Caco-2 (cell line): ENCODE measurements at regions not wholly inside any gene's neighbourhood (a gene's known extent, or its start where the extent isn't known, plus 50 kb on each side); places are given as distances from the start of the nearest gene placed in this dataset.

Experiments
- BruUV-seq: library from RNA; stranded (reverse); fragments of 400-500 nt; replicated peaks from 2 replicates; lab custom pipeline; 2021; lab: Mats Ljungman, UMichigan
- CTCF ChIA-PET: fragments of 300-600 bp; sonication (Branson Sonifier 250); formaldehyde crosslinking; loops from one replicate; lab custom pipeline; 2022; ENCODE audit warnings: antibody characterized with exemption; lab: Charles Lee
- POLR2A ChIA-PET: fragments of 300-600 bp; sonication (Branson Sonifier 250); formaldehyde crosslinking; loops from one replicate; lab custom pipeline; 2022; ENCODE audit warnings: antibody characterized with exemption; lab: Charles Lee
- DNase-seq, 2 experiments: peaks; one replicate each; pipeline versions ENCODE4 v3.0.0 to v3.0.0-alpha.2; 2020 to 2022
- H3K27me3 ChIP-seq: replicated peaks from 2 replicates; pipeline ENCODE4 v1.6.0; 2011; ENCODE audit warnings: low read length; ENCODE audit not compliant: control insufficient read depth, insufficient read depth
- H3K36me3 ChIP-seq: 2 replicates; pipeline ENCODE4 v1.5.1; 2011; ENCODE audit warnings: low read length; ENCODE audit not compliant: control insufficient read depth, insufficient read depth
- H3K4me1 ChIP-seq: fragments of 250-450 bp; sonication (Bioruptor Pico); 2 replicates; pipeline ENCODE4 v1.5.1; 2020; ENCODE audit warnings: mild to moderate bottlenecking
- H3K4me3 ChIP-seq: 2 replicates; pipeline ENCODE4 v1.5.1; 2011; ENCODE audit warnings: low read depth, mild to moderate bottlenecking, control low read depth, low read length
- H3K9me3 ChIP-seq: fragments of 250-450 bp; sonication (Bioruptor Pico); 2 replicates; pipeline ENCODE4 v1.5.1; 2020; ENCODE audit warnings: mild to moderate bottlenecking, moderate library complexity
- H3K27ac Mint-ChIP-seq: one replicate; pipeline ENCODE4 v1.8.0; 2022; ENCODE audit warnings: mixed read lengths; ENCODE audit not compliant: unreplicated experiment
- H3K27me3 Mint-ChIP-seq: one replicate; pipeline ENCODE4 v1.8.0; 2022; ENCODE audit warnings: mixed read lengths; ENCODE audit not compliant: insufficient read depth, unreplicated experiment
- H3K36me3 Mint-ChIP-seq: one replicate; pipeline ENCODE4 v1.8.0; 2022; ENCODE audit warnings: mild to moderate bottlenecking, mixed read lengths; ENCODE audit not compliant: insufficient read depth, unreplicated experiment
- H3K4me1 Mint-ChIP-seq: one replicate; pipeline ENCODE4 v1.8.0; 2022; ENCODE audit warnings: low read depth, mixed read lengths; ENCODE audit not compliant: unreplicated experiment
- H3K4me3 Mint-ChIP-seq: one replicate; pipeline ENCODE4 v1.8.0; 2022; ENCODE audit warnings: mild to moderate bottlenecking, moderate library complexity, mixed read lengths; ENCODE audit not compliant: unreplicated experiment
- H3K9me3 Mint-ChIP-seq: one replicate; pipeline ENCODE4 v1.8.0; 2022; ENCODE audit warnings: mixed read lengths; ENCODE audit not compliant: unreplicated experiment
- intact Hi-C: fragments of 100-400 bp; cut with micrococcal nuclease; formaldehyde crosslinking; loops from one replicate; pipeline ENCODE4 v1.10.0; 2022; ENCODE audit not compliant: unreplicated experiment
- TF ChIP-seq, protein P1 (sequence below), 2 experiments: fragments of 200-600 bp in 1 of 2; IDR thresholded peaks; 1 replicate in 1 of 2; 2 replicates in 1 of 2; pipeline versions ENCODE4 v1.5.1 to v1.8.0; 2011 to 2022; ENCODE audit warnings: antibody characterized with exemption in 1 of 2, control low read depth in 1 of 2, inconsistent platforms in 1 of 2, low read depth in 1 of 2, low read length in 1 of 2, mild to moderate bottlenecking in 1 of 2, moderate library complexity in 1 of 2; ENCODE audit not compliant: insufficient read depth in 1 of 2, severe bottlenecking in 1 of 2, unreplicated experiment in 1 of 2

DNA sequence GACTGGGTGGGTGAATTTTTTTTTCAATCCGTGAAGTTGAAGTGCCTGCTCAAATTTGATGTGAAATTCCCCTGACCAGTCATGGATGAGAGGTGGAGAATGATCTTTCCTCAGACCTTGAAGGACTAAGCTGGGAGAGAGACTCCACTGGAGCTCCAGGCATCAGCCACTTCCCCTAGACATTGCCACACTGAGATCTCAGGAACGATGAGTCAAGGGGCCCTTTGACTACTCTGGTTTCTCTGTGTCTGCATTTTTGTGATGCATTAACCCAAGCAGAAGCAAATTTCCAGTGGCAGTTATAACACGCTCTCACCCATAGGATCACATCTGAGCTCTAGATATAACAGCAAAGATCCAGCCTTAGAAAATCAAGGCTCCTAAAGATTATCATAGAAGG is 171.2 kb upstream of the KIF2A start:
- H3K4me1 ChIP-seq, result no peaks in the 10 kb centered on the region
- DNase-seq, result no peak
- no peaks in the 10 kb centered on the region for H3K27me3 ChIP-seq
- no peak overlapping the region for H3K4me3 ChIP-seq
- Mint-ChIP-seq H3K9me3 (no peaks in the 10 kb centered on the region), H3K36me3 (no peaks in the 10 kb centered on the region), H3K27me3 (peaks cover 6% of the 10 kb centered on the region), H3K4me1 (no peaks in the 10 kb centered on the region), H3K4me3 (no peak overlapping the region), H3K27ac (no peak overlapping the region)
- no peaks in the 10 kb centered on the region for H3K36me3 ChIP-seq
- intact Hi-C loops, result no loop called here
- BruUV-seq, result no TSS peak
- TF ChIP-seq, protein P1, sequence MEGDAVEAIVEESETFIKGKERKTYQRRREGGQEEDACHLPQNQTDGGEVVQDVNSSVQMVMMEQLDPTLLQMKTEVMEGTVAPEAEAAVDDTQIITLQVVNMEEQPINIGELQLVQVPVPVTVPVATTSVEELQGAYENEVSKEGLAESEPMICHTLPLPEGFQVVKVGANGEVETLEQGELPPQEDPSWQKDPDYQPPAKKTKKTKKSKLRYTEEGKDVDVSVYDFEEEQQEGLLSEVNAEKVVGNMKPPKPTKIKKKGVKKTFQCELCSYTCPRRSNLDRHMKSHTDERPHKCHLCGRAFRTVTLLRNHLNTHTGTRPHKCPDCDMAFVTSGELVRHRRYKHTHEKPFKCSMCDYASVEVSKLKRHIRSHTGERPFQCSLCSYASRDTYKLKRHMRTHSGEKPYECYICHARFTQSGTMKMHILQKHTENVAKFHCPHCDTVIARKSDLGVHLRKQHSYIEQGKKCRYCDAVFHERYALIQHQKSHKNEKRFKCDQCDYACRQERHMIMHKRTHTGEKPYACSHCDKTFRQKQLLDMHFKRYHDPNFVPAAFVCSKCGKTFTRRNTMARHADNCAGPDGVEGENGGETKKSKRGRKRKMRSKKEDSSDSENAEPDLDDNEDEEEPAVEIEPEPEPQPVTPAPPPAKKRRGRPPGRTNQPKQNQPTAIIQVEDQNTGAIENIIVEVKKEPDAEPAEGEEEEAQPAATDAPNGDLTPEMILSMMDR (IDR thresholded peaks at IDR 0.05; ENCODE audit: insufficient read depth in 1 of 2, low read depth in 1 of 2, low read length in 1 of 2, severe bottlenecking in 1 of 2, unreplicated experiment in 1 of 2), result no peak
- CTCF ChIA-PET, result no interaction called here
- H3K9me3 ChIP-seq, result peaks cover 7% of the 10 kb centered on the region
- POLR2A ChIA-PET, result no interaction called here

DNA sequence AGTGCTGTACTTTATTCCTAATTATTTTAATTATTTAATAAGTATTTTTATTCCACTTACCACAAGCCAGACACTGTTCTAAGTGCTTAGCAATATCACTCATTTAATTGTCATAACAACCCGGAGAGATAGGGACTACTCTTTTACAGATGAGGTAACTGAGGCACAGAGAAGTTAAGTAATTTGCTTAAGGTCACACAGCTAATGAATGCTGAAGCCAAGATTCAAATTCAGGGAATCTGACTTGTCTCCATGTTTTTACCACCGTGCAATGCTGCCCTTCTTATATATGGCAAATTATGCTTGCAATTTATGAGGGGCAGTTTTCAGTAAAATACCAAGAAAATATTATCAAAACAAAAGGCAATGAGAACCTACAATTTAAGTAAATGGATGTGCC is 168.4 kb upstream of the KIF2A start:
- intact Hi-C loops, result no loop called here
- H3K4me1 ChIP-seq, result no peaks in the 10 kb centered on the region
- H3K36me3 ChIP-seq, result no peaks in the 10 kb centered on the region
- Mint-ChIP-seq H3K9me3 (no peaks in the 10 kb centered on the region), H3K36me3 (no peaks in the 10 kb centered on the region), H3K27ac (no peak overlapping the region), H3K4me3 (no peak overlapping the region), H3K4me1 (no peaks in the 10 kb centered on the region), H3K27me3 (peaks cover 6% of the 10 kb centered on the region)
- DNase-seq, result no peak
- no peak overlapping the region for H3K4me3 ChIP-seq
- ChIA-PET POLR2A (no interaction called here), CTCF (no interaction called here)
- H3K9me3 ChIP-seq, result peaks cover 7% of the 10 kb centered on the region
- BruUV-seq, result no TSS peak
- no peaks in the 10 kb centered on the region for H3K27me3 ChIP-seq
- TF ChIP-seq, protein P1 (IDR thresholded peaks at IDR 0.05; ENCODE audit: insufficient read depth in 1 of 2, low read depth in 1 of 2, low read length in 1 of 2, severe bottlenecking in 1 of 2, unreplicated experiment in 1 of 2), result no peak

DNA sequence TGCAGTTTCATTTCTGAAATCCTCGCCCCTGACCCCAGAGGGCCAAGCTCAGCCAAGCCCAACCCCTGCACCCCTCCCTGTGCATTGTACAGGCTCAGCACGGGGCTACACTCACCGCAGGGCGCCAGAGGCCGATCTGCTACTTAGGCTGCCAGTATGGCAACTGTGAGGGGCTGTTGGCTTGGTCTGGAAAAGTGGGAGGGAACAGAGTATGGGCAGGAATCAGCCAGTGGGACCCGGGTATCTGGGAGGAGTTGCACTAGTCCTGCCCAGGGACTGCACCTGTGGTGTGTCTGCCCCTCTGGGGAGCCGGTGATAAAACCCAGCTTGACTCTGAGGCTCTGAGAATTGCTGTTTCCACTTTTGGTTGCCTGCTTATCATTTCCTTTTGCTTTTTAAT is 167.4 kb upstream of the KIF2A start:
- Histone ChIP-seq H3K4me1 (no peaks in the 10 kb centered on the region), H3K36me3 (no peaks in the 10 kb centered on the region), H3K4me3 (no peak overlapping the region), H3K27me3 (no peaks in the 10 kb centered on the region), H3K9me3 (peaks cover 3% of the 10 kb centered on the region)
- H3K36me3 Mint-ChIP-seq, result no peaks in the 10 kb centered on the region
- TF ChIP-seq, protein P1 (IDR thresholded peaks at IDR 0.05; ENCODE audit: insufficient read depth in 1 of 2, low read depth in 1 of 2, low read length in 1 of 2, severe bottlenecking in 1 of 2, unreplicated experiment in 1 of 2), result no peak
- H3K4me1 Mint-ChIP-seq, result no peaks in the 10 kb centered on the region
- H3K9me3 Mint-ChIP-seq, result no peaks in the 10 kb centered on the region
- ChIA-PET CTCF (no interaction called here), POLR2A (no interaction called here)
- no peak overlapping the region for H3K27ac Mint-ChIP-seq
- DNase-seq, result no peak
- peaks cover 6% of the 10 kb centered on the region for H3K27me3 Mint-ChIP-seq
- H3K4me3 Mint-ChIP-seq, result no peak overlapping the region
- intact Hi-C loops, result no loop called here
- BruUV-seq, result no TSS peak
